SK-N-SH (cell line): ENCODE measurements at regions not wholly inside any gene's neighbourhood (a gene's known extent, or its start where the extent isn't known, plus 50 kb on each side); places are given as distances from the start of the nearest gene placed in this dataset.

Source experiments
- CTCF ChIA-PET: fragments of 300-600, 350-600 bp; formaldehyde crosslinking; extraction: SDS; loops from one replicate; lab custom pipeline; 2021; lab: Yijun Ruan, JAX
- POLR2A ChIA-PET: fragments of 350-600 bp; sonication (Branson Sonifier 250); formaldehyde crosslinking; extraction: SDS; loops from one replicate; lab custom pipeline; 2020; ENCODE audit warnings: antibody characterized with exemption, inconsistent platforms; lab: Yijun Ruan, JAX
- DNase-seq: peaks from one replicate; pipeline ENCODE4 v3.0.0; 2012
- H2AFZ ChIP-seq: fragments of 200-600 bp; sonication (generic); 2 replicates; pipeline ENCODE4 v1.8.1; 2016; ENCODE audit warnings: antibody characterized with exemption, mild to moderate bottlenecking, low read depth
- H3F3A ChIP-seq: fragments of 200-600 bp; sonication (generic); replicated peaks from 2 replicates; pipeline ENCODE3; 2016; ENCODE audit warnings: antibody characterized with exemption, mild to moderate bottlenecking; ENCODE audit not compliant: insufficient read depth
- H3K27ac ChIP-seq, 2 experiments: fragments of 200-500 bp in 1 of 2; fragments of 200-600 bp in 1 of 2; sonication (Bioruptor generic) in 1 of 2; sonication (generic), shearing (Covaris generic) in 1 of 2; 2 replicates each; pipeline versions ENCODE4 v1.5.1 to v1.6.1; 2014 to 2016; ENCODE audit warnings: low read depth in 2 of 2, inconsistent platforms in 1 of 2, low read length in 1 of 2, mild to moderate bottlenecking in 1 of 2, mixed read lengths in 1 of 2
- H3K27me3 ChIP-seq: fragments of 200-600 bp; sonication (generic), shearing (Covaris generic); 2 replicates; pipeline ENCODE4 v1.6.1; 2016; ENCODE audit warnings: mixed run types; ENCODE audit not compliant: insufficient read depth
- H3K36me3 ChIP-seq, 2 experiments: fragments of 200-500 bp in 1 of 2; fragments of 200-600 bp in 1 of 2; sonication (Bioruptor generic) in 1 of 2; sonication (generic) in 1 of 2; replicated peaks in 1 of 2; 2 replicates each; pipeline versions ENCODE3 to v1.5.1; 2014 to 2016; ENCODE audit warnings: low read length in 1 of 2, mild to moderate bottlenecking in 1 of 2; ENCODE audit not compliant: insufficient read depth in 2 of 2, control insufficient read depth in 1 of 2
- H3K4me1 ChIP-seq, 2 experiments: fragments of 200-500 bp in 1 of 2; fragments of 200-600 bp in 1 of 2; sonication (Bioruptor generic) in 1 of 2; sonication (generic), shearing (Covaris generic) in 1 of 2; 2 replicates each; pipeline versions ENCODE4 v1.5.1 to v1.6.1; 2014 to 2016; ENCODE audit warnings: low read depth in 1 of 2, low read length in 1 of 2, mixed run types in 1 of 2; ENCODE audit not compliant: insufficient read depth in 2 of 2, control insufficient read depth in 1 of 2
- H3K4me2 ChIP-seq: fragments of 200-600 bp; sonication (generic), shearing (Covaris generic); 2 replicates; pipeline ENCODE4 v1.6.1; 2017; ENCODE audit warnings: mixed run types
- H3K4me3 ChIP-seq, 2 experiments: fragments of 200-500 bp in 1 of 2; fragments of 200-600 bp in 1 of 2; sonication (Bioruptor generic) in 1 of 2; sonication (generic), shearing (Covaris generic) in 1 of 2; 2 replicates each; pipeline versions ENCODE4 v1.5.1 to v1.8.1; 2014 to 2016; ENCODE audit warnings: low read depth in 2 of 2, inconsistent platforms in 1 of 2, low read length in 1 of 2, mild to moderate bottlenecking in 1 of 2, mixed read lengths in 1 of 2, moderate library complexity in 1 of 2
- H3K79me2 ChIP-seq: fragments of 200-600 bp; sonication (generic); 2 replicates; pipeline ENCODE4 v1.8.1; 2017; ENCODE audit warnings: mild to moderate bottlenecking; ENCODE audit not compliant: insufficient read depth
- H3K9ac ChIP-seq: fragments of 200-600 bp; sonication (generic); 2 replicates; pipeline ENCODE4 v1.6.1; 2017; ENCODE audit warnings: mixed run types
- H3K9me2 ChIP-seq: fragments of 200-600 bp; sonication (generic); 2 replicates; pipeline ENCODE4 v1.6.1; 2017; ENCODE audit warnings: mixed run types
- H3K9me3 ChIP-seq: fragments of 200-600 bp; sonication (generic); 2 replicates; pipeline ENCODE4 v1.6.1; 2017; ENCODE audit warnings: mixed run types, mild to moderate bottlenecking, moderate library complexity
- H4K20me1 ChIP-seq: fragments of 200-600 bp; sonication (generic); 2 replicates; pipeline ENCODE4 v1.6.1; 2017; ENCODE audit warnings: mild to moderate bottlenecking, mixed run types; ENCODE audit not compliant: insufficient read depth
- CHD2 ChIP-seq: fragments of 150-350 bp; IDR thresholded peaks from 2 replicates; pipeline ENCODE4 v1.6.1; 2018; ENCODE audit warnings: low read length; ENCODE audit not compliant: partially characterized antibody
- CTCF ChIP-seq: fragments of 200-600 bp; sonication (generic); IDR thresholded peaks from 2 replicates; pipeline ENCODE4 v1.6.1; 2017; ENCODE audit warnings: antibody characterized with exemption, mild to moderate bottlenecking, moderate library complexity
- FOXJ3 ChIP-seq: sonication (generic); formaldehyde crosslinking; IDR thresholded peaks from 2 replicates; pipeline ENCODE4 v1.5.1; 2020; ENCODE audit warnings: mild to moderate bottlenecking, missing genetic modification reagents
- FOXM1 ChIP-seq: IDR thresholded peaks from 2 replicates; pipeline ENCODE4 v1.4.0; 2012; ENCODE audit warnings: low read depth, mild to moderate bottlenecking
- GABPA ChIP-seq: IDR thresholded peaks from 2 replicates; pipeline ENCODE4 v1.4.0; 2012; ENCODE audit warnings: low read depth, mild to moderate bottlenecking
- NFIC ChIP-seq: IDR thresholded peaks from 2 replicates; pipeline ENCODE4 v1.4.0; 2012; ENCODE audit warnings: borderline replicate concordance
- NRF1 ChIP-seq: IDR thresholded peaks from 2 replicates; pipeline ENCODE4 v1.6.1; 2012; ENCODE audit warnings: low read depth, mild to moderate bottlenecking, low read length
- RAD21 ChIP-seq: IDR thresholded peaks from 2 replicates; pipeline ENCODE4 v1.6.1; 2012; ENCODE audit warnings: mild to moderate bottlenecking, low read length
- RFX5 ChIP-seq: IDR thresholded peaks from 2 replicates; pipeline ENCODE4 v1.6.1; 2012; ENCODE audit warnings: mild to moderate bottlenecking, improper control_type of control experiment, low read length
- RXRA ChIP-seq: IDR thresholded peaks from 2 replicates; pipeline ENCODE4 v1.4.0; 2012; ENCODE audit warnings: low read depth, mild to moderate bottlenecking, borderline replicate concordance
- TEAD4 ChIP-seq: IDR thresholded peaks from 2 replicates; pipeline ENCODE4 v1.4.0; 2012; ENCODE audit warnings: mild to moderate bottlenecking, borderline replicate concordance; ENCODE audit not compliant: insufficient read depth
- USF1 ChIP-seq: IDR thresholded peaks from 2 replicates; pipeline ENCODE4 v1.4.0; 2012; ENCODE audit warnings: low read depth, borderline replicate concordance
- YY1 ChIP-seq: IDR thresholded peaks from 2 replicates; pipeline ENCODE4 v1.4.0; 2012; ENCODE audit warnings: low read depth, mild to moderate bottlenecking
- WGBS: methylation state at CpG from one replicate; pipeline ENCODE4 v1.1.6; 2017; ENCODE audit warnings: low lambda C conversion rate; 5-methylcytosine and 5-hydroxymethylcytosine counted together
- TF ChIP-seq, protein P1 (sequence below): IDR thresholded peaks from 2 replicates; pipeline ENCODE4 v1.4.0; 2012; ENCODE audit warnings: low read depth
- TF ChIP-seq, protein P2 (sequence below): fragments of 150-350 bp; IDR thresholded peaks from 2 replicates; pipeline ENCODE4 v1.6.1; 2017; ENCODE audit warnings: antibody characterized with exemption, low read length, low read depth, borderline replicate concordance
- TF ChIP-seq, protein P3 (sequence below): IDR thresholded peaks from 2 replicates; pipeline ENCODE4 v1.4.0; 2012; ENCODE audit warnings: low read depth, borderline replicate concordance

DNA sequence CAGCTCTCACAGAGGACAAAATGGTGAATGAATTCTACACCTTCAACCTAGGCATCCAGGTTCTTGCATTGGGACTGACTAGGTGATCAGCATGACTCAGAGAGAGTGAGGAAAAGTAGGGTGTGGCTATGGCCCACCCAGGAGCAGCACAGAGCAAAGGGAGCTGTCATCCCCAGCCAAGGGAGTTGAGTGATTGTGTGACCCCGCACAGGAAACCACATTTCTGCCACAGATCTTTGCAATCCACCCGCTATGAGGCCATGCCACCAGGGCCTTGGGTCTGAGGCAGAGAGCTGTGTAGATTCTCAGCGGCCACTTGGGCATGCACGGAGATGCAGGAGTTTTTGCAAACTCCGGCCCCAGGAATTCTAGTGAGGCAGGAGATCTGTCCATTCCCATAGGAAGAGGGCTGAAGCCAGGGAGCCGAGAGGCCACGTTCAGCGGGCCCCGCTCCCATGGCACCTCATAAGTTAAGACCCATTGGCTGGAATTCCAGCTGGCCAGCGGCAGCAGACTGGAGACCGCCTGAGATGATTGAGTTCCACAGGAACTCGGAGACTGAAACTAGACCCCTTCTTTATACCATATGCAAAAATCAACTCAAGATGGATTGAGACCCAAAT lies 75.9 kb downstream of the NAA11 start:
- Histone ChIP-seq H3K4me3 (no peak overlapping the region), H3F3A (no peaks in the 10 kb centered on the region), H2AFZ (no peak overlapping the region), H3K4me1 (peaks cover 0 to 2% of the 10 kb centered on the region in 2 experiments; a peak in 2 of 4 replicates), H3K9ac (no peak overlapping the region), H4K20me1 (no peaks in the 10 kb centered on the region), H3K9me3 (no peaks in the 10 kb centered on the region), H3K27ac (no peak overlapping the region), H3K79me2 (no peaks in the 10 kb centered on the region), H3K4me2 (no peak overlapping the region), H3K27me3 (no peaks in the 10 kb centered on the region), H3K36me3 (no peaks in the 10 kb centered on the region), H3K9me2 (no peaks in the 10 kb centered on the region)
- CTCF ChIA-PET: no interaction called here
- no peak for DNase-seq
- POLR2A ChIA-PET: no interaction called here
- WGBS: 80% methylated on average over 9 of the region's 12 CpGs
- TF ChIP-seq USF1: no peak
- no peak for TF ChIP-seq GABPA
- TF ChIP-seq, protein P1, sequence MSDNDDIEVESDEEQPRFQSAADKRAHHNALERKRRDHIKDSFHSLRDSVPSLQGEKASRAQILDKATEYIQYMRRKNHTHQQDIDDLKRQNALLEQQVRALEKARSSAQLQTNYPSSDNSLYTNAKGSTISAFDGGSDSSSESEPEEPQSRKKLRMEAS: no peak
- TF ChIP-seq CTCF: no peak
- TF ChIP-seq YY1: no peak
- no peak for TF ChIP-seq FOXJ3
- TF ChIP-seq RAD21: no peak
- no peak for TF ChIP-seq RFX5
- TF ChIP-seq TEAD4: no peak
- TF ChIP-seq, protein P2, sequence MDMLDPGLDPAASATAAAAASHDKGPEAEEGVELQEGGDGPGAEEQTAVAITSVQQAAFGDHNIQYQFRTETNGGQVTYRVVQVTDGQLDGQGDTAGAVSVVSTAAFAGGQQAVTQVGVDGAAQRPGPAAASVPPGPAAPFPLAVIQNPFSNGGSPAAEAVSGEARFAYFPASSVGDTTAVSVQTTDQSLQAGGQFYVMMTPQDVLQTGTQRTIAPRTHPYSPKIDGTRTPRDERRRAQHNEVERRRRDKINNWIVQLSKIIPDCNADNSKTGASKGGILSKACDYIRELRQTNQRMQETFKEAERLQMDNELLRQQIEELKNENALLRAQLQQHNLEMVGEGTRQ: no peak
- no peak for TF ChIP-seq RXRA
- no peak for TF ChIP-seq FOXM1
- no peak for TF ChIP-seq NRF1
- no peak for TF ChIP-seq CHD2
- no peak for TF ChIP-seq NFIC
- TF ChIP-seq, protein P3, sequence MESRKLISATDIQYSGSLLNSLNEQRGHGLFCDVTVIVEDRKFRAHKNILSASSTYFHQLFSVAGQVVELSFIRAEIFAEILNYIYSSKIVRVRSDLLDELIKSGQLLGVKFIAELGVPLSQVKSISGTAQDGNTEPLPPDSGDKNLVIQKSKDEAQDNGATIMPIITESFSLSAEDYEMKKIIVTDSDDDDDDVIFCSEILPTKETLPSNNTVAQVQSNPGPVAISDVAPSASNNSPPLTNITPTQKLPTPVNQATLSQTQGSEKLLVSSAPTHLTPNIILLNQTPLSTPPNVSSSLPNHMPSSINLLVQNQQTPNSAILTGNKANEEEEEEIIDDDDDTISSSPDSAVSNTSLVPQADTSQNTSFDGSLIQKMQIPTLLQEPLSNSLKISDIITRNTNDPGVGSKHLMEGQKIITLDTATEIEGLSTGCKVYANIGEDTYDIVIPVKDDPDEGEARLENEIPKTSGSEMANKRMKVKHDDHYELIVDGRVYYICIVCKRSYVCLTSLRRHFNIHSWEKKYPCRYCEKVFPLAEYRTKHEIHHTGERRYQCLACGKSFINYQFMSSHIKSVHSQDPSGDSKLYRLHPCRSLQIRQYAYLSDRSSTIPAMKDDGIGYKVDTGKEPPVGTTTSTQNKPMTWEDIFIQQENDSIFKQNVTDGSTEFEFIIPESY: no peak
